ENCODE measurements at regions not wholly inside any gene's neighbourhood (a gene's known extent, or its start where the extent isn't known, plus 50 kb on each side); places are given as distances from the start of the nearest gene placed in this dataset.

GRCh38 chr4:170990989-170991589, 822.1 kb upstream of the GALNTL6 start:
- Histone ChIP-seq H4K20me1 (ENCODE audit: low read length) (no peaks in the 10 kb centered on the region), H3K79me2 (ENCODE audit: low read length) (no peaks in the 10 kb centered on the region), H3K4me2 (ENCODE audit: low read length) (no peak overlapping the region), H3K27me3 (ENCODE audit: low read length) (no peaks in the 10 kb centered on the region), H2AFZ (ENCODE audit: low read length) (no peak overlapping the region), H3K36me3 (ENCODE audit: low read depth, low read length) (no peaks in the 10 kb centered on the region), H3K27ac (ENCODE audit: low read length) (no peak overlapping the region), H3F3A (ENCODE audit: low read length, unreplicated experiment) (no peaks in the 10 kb centered on the region), H3K4me1 (ENCODE audit: insufficient read depth, low read length) (no peaks in the 10 kb centered on the region), H3K9ac (ENCODE audit: low read length) (no peak overlapping the region), H3K9me2 (replicated peaks; ENCODE audit: low read length) (no peaks in the 10 kb centered on the region), H3K4me3 (ENCODE audit: low read length) (no peak overlapping the region), H3K9me3 (ENCODE audit: low read length) (no peaks in the 10 kb centered on the region)
- DNase-seq (peak; percentile 44), ATAC-seq (no peak)
- no peak for TF ChIP-seq EZH2phosphoT487 (IDR thresholded peaks at IDR 0.05; ENCODE audit: borderline replicate concordance, low read length)
- TF ChIP-seq CTCF (conservative IDR thresholded peaks at IDR 0.05; ENCODE audit: low read depth, low read length): peak; percentile 55
- BruUV-seq (replicated peaks): no TSS peak
- intact Hi-C loops (cut with micrococcal nuclease): no loop called here
- CTCF ChIA-PET: interaction anchor here (0.6 kb wide), 1 partner anchor 816 kb away, joined by 7 read pairs; no protein-coding TSS in a partner anchor
- POLR2A ChIA-PET (ENCODE audit: unreplicated experiment): no interaction called here

GRCh38 chr4:170988446-170988845, 824.8 kb upstream of the GALNTL6 start:
- no peak for DNase-seq
- Histone ChIP-seq H3K4me2 (ENCODE audit: low read length) (no peak overlapping the region), H3F3A (ENCODE audit: low read length, unreplicated experiment) (no peaks in the 10 kb centered on the region), H2AFZ (ENCODE audit: low read length) (no peak overlapping the region), H3K4me1 (ENCODE audit: insufficient read depth, low read length) (no peaks in the 10 kb centered on the region), H3K9me3 (ENCODE audit: low read length) (no peaks in the 10 kb centered on the region), H3K36me3 (ENCODE audit: low read depth, low read length) (no peaks in the 10 kb centered on the region), H3K9ac (ENCODE audit: low read length) (no peak overlapping the region), H4K20me1 (ENCODE audit: low read length) (no peaks in the 10 kb centered on the region), H3K79me2 (ENCODE audit: low read length) (no peaks in the 10 kb centered on the region), H3K9me2 (replicated peaks; ENCODE audit: low read length) (no peaks in the 10 kb centered on the region), H3K4me3 (ENCODE audit: low read length) (no peak overlapping the region), H3K27me3 (ENCODE audit: low read length) (no peaks in the 10 kb centered on the region), H3K27ac (ENCODE audit: low read length) (no peak overlapping the region)
- BruUV-seq (replicated peaks): no TSS peak
- TF ChIP-seq EZH2phosphoT487 (IDR thresholded peaks at IDR 0.05; ENCODE audit: borderline replicate concordance, low read length) (no peak), EZH2 (IDR thresholded peaks at IDR 0.05; ENCODE audit: low read length, unreplicated experiment) (no peak), CTCF (conservative IDR thresholded peaks at IDR 0.05; ENCODE audit: low read depth, low read length) (no peak)
- no peak for ATAC-seq
- intact Hi-C loops (cut with micrococcal nuclease): no loop called here
- CTCF ChIA-PET: no interaction called here
- POLR2A ChIA-PET (ENCODE audit: unreplicated experiment): no interaction called here

GRCh38 chr4:170979736-170980135, 833.5 kb upstream of the GALNTL6 start:
- H3K4me3 ChIP-seq (ENCODE audit: low read length): no peak overlapping the region
- no peak overlapping the region for H3K27ac ChIP-seq (ENCODE audit: low read length)
- H3K36me3 ChIP-seq (ENCODE audit: low read depth, low read length): no peaks in the 10 kb centered on the region
- no TSS peak for BruUV-seq (replicated peaks)
- H3K4me2 ChIP-seq (ENCODE audit: low read length): no peak overlapping the region
- H3K27me3 ChIP-seq (ENCODE audit: low read length): no peaks in the 10 kb centered on the region
- no peaks in the 10 kb centered on the region for H3F3A ChIP-seq (ENCODE audit: low read length, unreplicated experiment)
- no peaks in the 10 kb centered on the region for H3K79me2 ChIP-seq (ENCODE audit: low read length)
- H2AFZ ChIP-seq (ENCODE audit: low read length): no peak overlapping the region
- CTCF ChIA-PET: no interaction called here
- intact Hi-C loops (cut with micrococcal nuclease): no loop called here
- no peak overlapping the region for H3K9ac ChIP-seq (ENCODE audit: low read length)
- TF ChIP-seq EZH2phosphoT487 (IDR thresholded peaks at IDR 0.05; ENCODE audit: borderline replicate concordance, low read length) (no peak), CTCF (conservative IDR thresholded peaks at IDR 0.05; ENCODE audit: low read depth, low read length) (no peak), EZH2 (IDR thresholded peaks at IDR 0.05; ENCODE audit: low read length, unreplicated experiment) (no peak)
- POLR2A ChIA-PET (ENCODE audit: unreplicated experiment): no interaction called here
- no peaks in the 10 kb centered on the region for H3K9me2 ChIP-seq (replicated peaks; ENCODE audit: low read length)
- no peak for ATAC-seq
- no peaks in the 10 kb centered on the region for H4K20me1 ChIP-seq (ENCODE audit: low read length)
- no peaks in the 10 kb centered on the region for H3K9me3 ChIP-seq (ENCODE audit: low read length)
- DNase-seq: no peak
- H3K4me1 ChIP-seq (ENCODE audit: insufficient read depth, low read length): no peaks in the 10 kb centered on the region
